ENCODE measurements at regions not wholly inside any gene's neighbourhood (a gene's known extent, or its start where the extent isn't known, plus 50 kb on each side); places are given as distances from the start of the nearest gene placed in this dataset.

GRCh38 chr15:62940093-62940754, 102.3 kb upstream of the TPM1 start:
- no peak for DNase-seq (ENCODE audit: low spot score)
- intact Hi-C loops (cut with DNase I): loop anchor here (5.0 kb wide), 1 partner anchor 43 kb away; no protein-coding TSS in a partner anchor

- DNase-seq (ENCODE audit: low spot score): peak; percentile 78
- intact Hi-C loops (cut with DNase I): loop anchor here (5.0 kb wide), 1 partner anchor 44 kb away; no protein-coding TSS in a partner anchor
These were observed 101.7 kb upstream of the TPM1 start for GRCh38 chr15:62940755-62941361.

- intact Hi-C loops (cut with DNase I): loop anchor here (5.0 kb wide), 1 partner anchor 44 kb away; no protein-coding TSS in a partner anchor
- DNase-seq (ENCODE audit: low spot score): no peak
These were observed 100.8 kb upstream of the TPM1 start for GRCh38 chr15:62941699-62942098.

- intact Hi-C loops (cut with DNase I): loop anchor here (5.0 kb wide), 1 partner anchor 45 kb away; no protein-coding TSS in a partner anchor
- DNase-seq (ENCODE audit: low spot score): no peak
These were observed 100.1 kb upstream of the TPM1 start for GRCh38 chr15:62942428-62942827.

- no peak for DNase-seq (ENCODE audit: low spot score)
- intact Hi-C loops (cut with DNase I): no loop called here
These were observed 97.5 kb upstream of the TPM1 start for GRCh38 chr15:62945063-62945462.

- no peak for DNase-seq (ENCODE audit: low spot score)
- intact Hi-C loops (cut with DNase I): no loop called here
These were observed 96.8 kb upstream of the TPM1 start for GRCh38 chr15:62945760-62946159.

- intact Hi-C loops (cut with DNase I): no loop called here
- DNase-seq (ENCODE audit: low spot score): no peak
These were observed 95.6 kb upstream of the TPM1 start for GRCh38 chr15:62946940-62947339.

GRCh38 chr15:62950462-62950931, 92.0 kb upstream of the TPM1 start:
- no peak for DNase-seq (ENCODE audit: low spot score)
- intact Hi-C loops (cut with DNase I): no loop called here

- intact Hi-C loops (cut with DNase I): no loop called here
- no peak for DNase-seq (ENCODE audit: low spot score)
These were observed 91.1 kb upstream of the TPM1 start for GRCh38 chr15:62951481-62951880.

- no peak for DNase-seq (ENCODE audit: low spot score)
- intact Hi-C loops (cut with DNase I): no loop called here
These were observed 89.5 kb upstream of the TPM1 start for GRCh38 chr15:62953021-62953420.

GRCh38 chr15:62953496-62954045, 89.0 kb upstream of the TPM1 start:
- intact Hi-C loops (cut with DNase I): no loop called here
- DNase-seq (ENCODE audit: low spot score): no peak

GRCh38 chr15:62957130-62957529, 85.4 kb upstream of the TPM1 start:
- no peak for DNase-seq (ENCODE audit: low spot score)
- intact Hi-C loops (cut with DNase I): loop anchor here (2.0 kb wide), 1 partner anchor 54 kb away; no protein-coding TSS in a partner anchor

- DNase-seq (ENCODE audit: low spot score): no peak
- intact Hi-C loops (cut with DNase I): no loop called here
These were observed 83.8 kb upstream of the TPM1 start for GRCh38 chr15:62958528-62959363.

- no peak for DNase-seq (ENCODE audit: low spot score)
- intact Hi-C loops (cut with DNase I): no loop called here
These were observed 81.4 kb upstream of the TPM1 start for GRCh38 chr15:62961134-62961533.

GRCh38 chr15:62962101-62962995, 80.2 kb upstream of the TPM1 start:
- intact Hi-C loops (cut with DNase I): no loop called here
- no peak for DNase-seq (ENCODE audit: low spot score)

- intact Hi-C loops (cut with DNase I): no loop called here
- no peak for DNase-seq (ENCODE audit: low spot score)
These were observed 78.3 kb upstream of the TPM1 start for GRCh38 chr15:62964251-62964650.

- intact Hi-C loops (cut with DNase I): no loop called here
- no peak for DNase-seq (ENCODE audit: low spot score)
These were observed 76.1 kb upstream of the TPM1 start for GRCh38 chr15:62966294-62967078.

GRCh38 chr15:62968699-62969098, 73.8 kb upstream of the TPM1 start:
- intact Hi-C loops (cut with DNase I): no loop called here
- DNase-seq (ENCODE audit: low spot score): no peak
